ENCODE measurements at regions not wholly inside any gene's neighbourhood (a gene's known extent, or its start where the extent isn't known, plus 50 kb on each side); places are given as distances from the start of the nearest gene placed in this dataset.

- TF ChIP-seq EZH2phosphoT487 (IDR thresholded peaks at IDR 0.05; ENCODE audit: insufficient read depth, low read depth) (no peak), EZH2 (IDR thresholded peaks at IDR 0.05; ENCODE audit: insufficient read depth, poor library complexity, severe bottlenecking) (no peak)
Measured at GRCh38 chr1:165129568-165130164, 226.8 kb downstream of the LMX1A start.
